ENCODE measurements at regions not wholly inside any gene's neighbourhood (a gene's known extent, or its start where the extent isn't known, plus 50 kb on each side); places are given as distances from the start of the nearest gene placed in this dataset.
"Not testable (repeated sequence)": the region's sequence is repeated elsewhere in the genome, so short reads cannot be mapped to it uniquely, and the experiment has no call there.

GRCh38 chr4:38414410-38414809, 249.6 kb upstream of the KLF3 start:
- H3K9ac ChIP-seq (ENCODE audit: low read length) = no peak overlapping the region
- H3K4me1 ChIP-seq (ENCODE audit: control insufficient read depth, low read depth, low read length) = peaks cover 6% of the 10 kb centered on the region
- no peaks in the 10 kb centered on the region for H3K36me3 ChIP-seq (ENCODE audit: control insufficient read depth, low read depth, low read length)
- no peak overlapping the region for H3K4me3 ChIP-seq (ENCODE audit: low read length)
- no peak overlapping the region for H3K27ac ChIP-seq (ENCODE audit: low read length)
- no peaks in the 10 kb centered on the region for H3K9me3 ChIP-seq (ENCODE audit: control insufficient read depth, low read depth, low read length)
- no peaks in the 10 kb centered on the region for H3K27me3 ChIP-seq (ENCODE audit: control insufficient read depth, insufficient read depth, low read length)

DNA sequence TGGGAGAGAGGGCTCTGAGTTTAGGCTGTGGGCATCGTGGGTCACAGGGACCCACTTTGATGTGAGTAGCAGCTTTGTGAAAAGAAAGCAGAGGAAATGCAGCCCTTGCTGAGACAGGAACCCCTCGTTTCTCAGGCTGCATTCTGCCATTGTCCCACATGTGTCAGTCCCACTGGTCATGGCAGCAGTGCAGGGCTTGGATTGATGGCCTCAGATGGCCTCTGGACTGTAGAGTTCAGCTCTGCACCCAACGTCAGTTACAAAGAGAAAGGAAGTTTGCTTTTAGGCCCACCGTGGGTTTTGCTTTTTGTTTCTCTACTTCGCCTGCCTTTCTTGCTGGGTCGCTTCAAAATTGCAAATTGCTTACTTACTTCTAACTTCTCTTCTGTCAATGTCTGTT, 248.3 kb upstream of the KLF3 start:
- H3K36me3 ChIP-seq (ENCODE audit: control insufficient read depth, low read depth, low read length) = no peaks in the 10 kb centered on the region
- no peaks in the 10 kb centered on the region for H3K27me3 ChIP-seq (ENCODE audit: control insufficient read depth, insufficient read depth, low read length)
- H3K9ac ChIP-seq (ENCODE audit: low read length) = no peak overlapping the region
- H3K27ac ChIP-seq (ENCODE audit: low read length) = no peak overlapping the region
- H3K9me3 ChIP-seq (ENCODE audit: control insufficient read depth, low read depth, low read length) = no peaks in the 10 kb centered on the region
- peaks cover 6% of the 10 kb centered on the region for H3K4me1 ChIP-seq (ENCODE audit: control insufficient read depth, low read depth, low read length)
- no peak overlapping the region for H3K4me3 ChIP-seq (ENCODE audit: low read length)

- Histone ChIP-seq H3K9me3 (ENCODE audit: control insufficient read depth, low read depth, low read length) (no peaks in the 10 kb centered on the region), H3K9ac (ENCODE audit: low read length) (no peak overlapping the region), H3K4me1 (ENCODE audit: control insufficient read depth, low read depth, low read length) (peaks cover 6% of the 10 kb centered on the region), H3K27me3 (ENCODE audit: control insufficient read depth, insufficient read depth, low read length) (no peaks in the 10 kb centered on the region), H3K36me3 (ENCODE audit: control insufficient read depth, low read depth, low read length) (no peaks in the 10 kb centered on the region), H3K27ac (ENCODE audit: low read length) (no peak overlapping the region), H3K4me3 (ENCODE audit: low read length) (no peak overlapping the region)
These were observed 247.5 kb upstream of the KLF3 start for GRCh38 chr4:38416450-38417014.

DNA sequence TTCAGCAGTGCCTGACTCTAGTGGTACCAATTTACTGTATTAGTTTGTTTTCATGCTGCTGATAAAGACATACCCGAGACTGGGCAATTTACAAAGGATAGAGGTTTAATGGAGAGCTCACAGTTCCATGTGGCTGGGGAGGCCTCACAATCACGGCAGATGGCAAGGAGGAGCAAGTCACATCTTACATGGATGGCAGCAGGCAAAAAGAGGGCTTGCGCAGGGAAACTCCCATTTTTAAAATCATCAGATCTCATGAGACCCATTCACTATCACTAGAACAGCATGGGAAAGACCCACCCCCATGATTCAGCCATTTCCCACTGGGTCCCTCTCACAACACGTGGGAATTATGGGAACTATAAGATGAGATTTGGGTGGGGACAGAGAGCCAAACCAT, 243.7 kb upstream of the KLF3 start:
- not testable (repeated sequence) for H3K27me3 ChIP-seq (ENCODE audit: control insufficient read depth, insufficient read depth, low read length); H3K27ac ChIP-seq (ENCODE audit: low read length); H3K9me3 ChIP-seq (ENCODE audit: control insufficient read depth, low read depth, low read length); H3K36me3 ChIP-seq (ENCODE audit: control insufficient read depth, low read depth, low read length); H3K9ac ChIP-seq (ENCODE audit: low read length); H3K4me3 ChIP-seq (ENCODE audit: low read length)
- H3K4me1 ChIP-seq (ENCODE audit: control insufficient read depth, low read depth, low read length) = peaks cover 24% of the 10 kb centered on the region

DNA sequence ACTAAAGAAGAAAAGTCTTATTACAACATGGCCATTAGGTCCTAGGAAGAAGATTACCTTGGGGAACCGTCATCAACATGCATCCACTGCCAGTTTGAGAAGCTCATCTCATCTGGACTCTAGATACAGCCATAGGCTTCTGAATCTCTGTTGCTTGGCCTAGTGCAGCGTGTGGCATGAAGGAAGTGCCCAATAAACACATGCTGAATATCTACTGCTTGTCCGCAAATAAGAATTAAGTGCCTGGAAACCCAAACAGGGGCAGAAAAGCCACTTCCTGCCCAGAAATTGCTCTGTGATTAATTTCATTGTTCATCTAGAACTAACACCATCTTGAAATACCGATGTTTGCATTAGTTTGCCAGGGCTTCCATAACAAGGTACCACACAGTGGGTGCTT, 241.1 kb upstream of the KLF3 start:
- H3K4me3 ChIP-seq (ENCODE audit: low read length) = no peak overlapping the region
- peaks cover 18% of the 10 kb centered on the region for H3K4me1 ChIP-seq (ENCODE audit: control insufficient read depth, low read depth, low read length)
- no peak overlapping the region for H3K27ac ChIP-seq (ENCODE audit: low read length)
- no peak overlapping the region for H3K9ac ChIP-seq (ENCODE audit: low read length)
- H3K27me3 ChIP-seq (ENCODE audit: control insufficient read depth, insufficient read depth, low read length) = no peaks in the 10 kb centered on the region
- H3K9me3 ChIP-seq (ENCODE audit: control insufficient read depth, low read depth, low read length) = no peaks in the 10 kb centered on the region
- H3K36me3 ChIP-seq (ENCODE audit: control insufficient read depth, low read depth, low read length) = no peaks in the 10 kb centered on the region

DNA sequence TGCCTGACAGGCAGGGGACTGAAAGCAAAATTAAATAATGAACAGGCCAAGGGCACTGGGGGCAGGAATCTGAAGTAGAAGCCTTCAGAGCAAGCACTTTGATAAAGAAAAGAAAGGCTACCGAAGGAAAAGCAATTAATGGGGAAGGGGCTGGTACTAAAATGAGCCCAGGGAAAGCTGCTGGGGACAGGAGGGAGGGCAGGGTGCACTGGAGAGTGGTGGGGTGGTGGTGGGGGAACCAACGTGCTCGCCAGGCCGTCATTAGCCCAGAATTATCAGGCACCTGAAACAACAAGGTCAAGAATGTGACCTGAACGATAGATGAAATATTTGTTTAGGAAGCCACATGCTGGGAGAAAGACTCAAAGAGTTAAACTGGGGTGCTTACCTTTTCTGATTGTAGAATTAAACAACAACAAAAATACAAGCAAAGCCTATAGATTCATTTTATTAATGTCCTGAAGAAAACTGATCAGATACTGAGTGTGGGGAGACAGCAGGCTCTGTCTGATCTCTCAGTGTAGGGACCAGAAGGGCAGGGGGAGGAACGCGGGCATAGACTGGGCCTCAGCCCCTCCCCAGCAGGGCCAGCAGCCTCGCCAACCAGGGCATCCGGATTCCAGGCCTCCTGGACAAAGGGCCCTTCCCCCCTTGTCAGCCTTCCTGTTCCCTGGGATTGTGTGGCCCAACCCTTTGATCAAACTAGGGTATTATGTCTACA, 239.7 kb upstream of the KLF3 start:
- no peaks in the 10 kb centered on the region for H3K36me3 ChIP-seq (ENCODE audit: control insufficient read depth, low read depth, low read length)
- no peak overlapping the region for H3K9ac ChIP-seq (ENCODE audit: low read length)
- H3K4me3 ChIP-seq (ENCODE audit: low read length) = no peak overlapping the region
- peaks cover 18% of the 10 kb centered on the region for H3K4me1 ChIP-seq (ENCODE audit: control insufficient read depth, low read depth, low read length)
- no peaks in the 10 kb centered on the region for H3K9me3 ChIP-seq (ENCODE audit: control insufficient read depth, low read depth, low read length)
- H3K27me3 ChIP-seq (ENCODE audit: control insufficient read depth, insufficient read depth, low read length) = no peaks in the 10 kb centered on the region
- H3K27ac ChIP-seq (ENCODE audit: low read length) = no peak overlapping the region

GRCh38 chr4:38426532-38426931, 237.5 kb upstream of the KLF3 start:
- Histone ChIP-seq H3K4me1 (ENCODE audit: control insufficient read depth, low read depth, low read length) (peaks cover 18% of the 10 kb centered on the region), H3K27ac (ENCODE audit: low read length) (no peak overlapping the region), H3K27me3 (ENCODE audit: control insufficient read depth, insufficient read depth, low read length) (no peaks in the 10 kb centered on the region), H3K36me3 (ENCODE audit: control insufficient read depth, low read depth, low read length) (no peaks in the 10 kb centered on the region), H3K4me3 (ENCODE audit: low read length) (no peak overlapping the region), H3K9me3 (ENCODE audit: control insufficient read depth, low read depth, low read length) (no peaks in the 10 kb centered on the region), H3K9ac (ENCODE audit: low read length) (no peak overlapping the region)

- Histone ChIP-seq H3K9ac (ENCODE audit: low read length) (no peak overlapping the region), H3K36me3 (ENCODE audit: control insufficient read depth, low read depth, low read length) (no peaks in the 10 kb centered on the region), H3K9me3 (ENCODE audit: control insufficient read depth, low read depth, low read length) (no peaks in the 10 kb centered on the region), H3K27ac (ENCODE audit: low read length) (no peak overlapping the region), H3K4me1 (ENCODE audit: control insufficient read depth, low read depth, low read length) (no peaks in the 10 kb centered on the region), H3K4me3 (ENCODE audit: low read length) (no peak overlapping the region), H3K27me3 (ENCODE audit: control insufficient read depth, insufficient read depth, low read length) (no peaks in the 10 kb centered on the region)
These were observed 233.2 kb upstream of the KLF3 start for GRCh38 chr4:38430841-38431240.

DNA sequence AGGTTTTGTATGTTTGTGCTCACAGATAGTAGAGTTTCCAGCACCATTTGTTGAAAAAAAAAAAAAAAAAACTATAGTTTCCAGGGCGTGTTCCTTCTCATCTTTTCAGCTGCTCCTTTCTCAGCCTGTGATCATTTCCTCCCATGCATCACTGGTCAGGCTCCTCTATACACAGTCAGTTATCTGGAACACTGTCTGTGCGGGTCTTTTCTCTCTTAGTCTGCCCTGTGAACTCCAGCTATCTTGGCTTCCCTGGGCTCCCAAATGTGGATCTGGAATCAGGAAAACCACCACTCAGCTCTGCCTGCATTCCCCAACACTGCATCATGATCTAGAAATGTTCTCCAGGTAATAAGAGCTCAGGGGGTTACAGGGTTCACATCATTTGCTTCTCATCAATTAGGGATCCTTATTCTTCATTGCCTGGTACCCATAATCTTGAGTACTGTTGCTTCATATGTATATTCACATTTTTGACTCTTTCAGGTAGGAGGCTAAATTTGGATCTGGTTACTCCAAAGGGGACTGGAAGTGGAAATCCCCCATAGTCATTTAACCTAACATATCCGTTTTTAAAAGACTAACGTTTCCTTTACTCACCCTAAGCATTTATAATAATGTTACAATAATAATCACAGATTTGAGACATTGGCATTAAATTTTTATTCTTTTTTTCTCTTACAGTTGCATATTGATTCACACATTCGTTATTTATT, 221.8 kb upstream of the KLF3 start:
- Histone ChIP-seq H3K36me3 (ENCODE audit: control insufficient read depth, low read depth, low read length) (no peaks in the 10 kb centered on the region), H3K9me3 (ENCODE audit: control insufficient read depth, low read depth, low read length) (peaks cover 14% of the 10 kb centered on the region), H3K27ac (ENCODE audit: low read length) (no peak overlapping the region), H3K9ac (ENCODE audit: low read length) (no peak overlapping the region), H3K4me3 (ENCODE audit: low read length) (no peak overlapping the region), H3K27me3 (ENCODE audit: control insufficient read depth, insufficient read depth, low read length) (no peaks in the 10 kb centered on the region), H3K4me1 (ENCODE audit: control insufficient read depth, low read depth, low read length) (no peaks in the 10 kb centered on the region)

DNA sequence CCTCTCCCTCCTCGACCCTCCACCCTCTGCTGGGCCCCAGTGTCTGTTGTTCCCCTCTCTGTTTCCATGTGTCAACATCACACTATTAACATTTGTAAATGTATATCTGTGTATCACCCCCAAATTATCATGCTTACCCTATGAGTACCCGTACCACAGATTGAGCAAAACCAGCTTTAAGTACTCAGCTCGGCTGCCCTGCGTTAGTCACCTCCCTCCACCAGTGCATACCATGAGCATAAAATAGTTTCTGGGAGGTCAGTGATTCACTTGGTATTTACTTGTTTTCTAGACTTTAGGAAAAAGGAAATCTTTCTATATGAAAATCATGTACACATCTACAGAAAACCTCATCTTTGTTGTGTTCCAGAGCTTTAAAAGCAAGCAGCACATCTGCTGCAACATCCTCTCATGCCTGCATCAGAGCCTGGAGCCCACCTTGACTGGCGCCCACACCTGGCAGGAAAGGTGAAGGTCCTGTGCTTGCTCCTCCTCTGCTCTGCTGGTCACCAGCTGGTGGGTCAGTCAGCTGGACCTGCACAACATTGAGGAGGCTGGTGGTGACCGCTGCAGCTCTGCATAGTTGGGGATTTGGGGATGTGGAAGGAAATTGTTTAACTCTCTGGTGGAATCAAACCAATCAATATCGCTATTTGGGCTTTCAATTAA, 214.4 kb upstream of the KLF3 start:
- Histone ChIP-seq H3K4me3 (ENCODE audit: low read length) (no peak overlapping the region), H3K36me3 (ENCODE audit: control insufficient read depth, low read depth, low read length) (no peaks in the 10 kb centered on the region), H3K27me3 (ENCODE audit: control insufficient read depth, insufficient read depth, low read length) (no peaks in the 10 kb centered on the region), H3K4me1 (ENCODE audit: control insufficient read depth, low read depth, low read length) (no peaks in the 10 kb centered on the region), H3K9me3 (ENCODE audit: control insufficient read depth, low read depth, low read length) (no peaks in the 10 kb centered on the region), H3K9ac (ENCODE audit: low read length) (no peak overlapping the region), H3K27ac (ENCODE audit: low read length) (no peak overlapping the region)

DNA sequence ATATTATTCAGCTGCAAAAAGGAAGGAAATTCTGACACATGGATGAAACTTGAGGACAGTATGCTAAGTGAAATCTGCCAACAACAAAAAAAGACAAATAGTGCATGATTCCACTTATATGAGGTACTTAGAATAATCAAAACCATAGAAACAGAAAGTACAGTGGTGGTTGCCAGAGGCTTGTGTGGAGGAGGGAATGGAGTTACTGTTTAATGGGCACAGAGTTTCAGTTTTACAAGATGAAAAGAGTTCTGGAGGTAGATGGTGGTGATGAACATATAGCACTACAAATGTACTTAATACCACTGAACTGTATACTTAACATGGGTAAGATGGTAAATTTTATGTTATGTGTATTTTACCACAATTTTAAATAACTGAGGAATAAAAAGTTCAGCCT, 212.0 kb upstream of the KLF3 start:
- Histone ChIP-seq H3K36me3 (ENCODE audit: control insufficient read depth, low read depth, low read length) (no peaks in the 10 kb centered on the region), H3K9me3 (ENCODE audit: control insufficient read depth, low read depth, low read length) (no peaks in the 10 kb centered on the region), H3K9ac (ENCODE audit: low read length) (no peak overlapping the region), H3K27me3 (ENCODE audit: control insufficient read depth, insufficient read depth, low read length) (no peaks in the 10 kb centered on the region), H3K4me3 (ENCODE audit: low read length) (no peak overlapping the region), H3K4me1 (ENCODE audit: control insufficient read depth, low read depth, low read length) (no peaks in the 10 kb centered on the region), H3K27ac (ENCODE audit: low read length) (no peak overlapping the region)

Measured in iPS-18a (cell line).